Bronchial epithelial cell (primary cell): ENCODE measurements at regions not wholly inside any gene's neighbourhood (a gene's known extent, or its start where the extent isn't known, plus 50 kb on each side); places are given as distances from the start of the nearest gene placed in this dataset.
A peak's percentile ranks its signal among the peaks of the same experiment; 100 is the strongest.
"Not testable (repeated sequence)": the region's sequence is repeated elsewhere in the genome, so short reads cannot be mapped to it uniquely, and the experiment has no call there.

ENCODE experiments used
- DNase-seq: peaks from one replicate; pipeline ENCODE4 v3.0.0-alpha.2; 2010; ENCODE audit warnings: low read depth
- FAIRE-seq: peaks from 2 replicates; lab custom pipeline; 2011; peaks lifted over from hg19 to GRCh38; lab: Jason Lieb, UNC
- H3K27me3 ChIP-seq: 2 replicates; pipeline ENCODE4 v1.5.1; 2011; ENCODE audit warnings: low read length; ENCODE audit not compliant: control insufficient read depth, insufficient read depth
- H3K36me3 ChIP-seq: 2 replicates; pipeline ENCODE4 v1.5.1; 2011; ENCODE audit warnings: low read length; ENCODE audit not compliant: control insufficient read depth, insufficient read depth
- H3K4me3 ChIP-seq: 2 replicates; pipeline ENCODE4 v1.5.1; 2011; ENCODE audit warnings: mild to moderate bottlenecking, low read depth, low read length, control low read depth
- CTCF ChIP-seq: IDR thresholded peaks from 2 replicates; pipeline ENCODE4 v1.5.1; 2011; ENCODE audit warnings: mild to moderate bottlenecking, moderate library complexity, low read length, control low read depth, inconsistent platforms; ENCODE audit not compliant: insufficient read depth, severe bottlenecking

GRCh38 chr6:168937054-168937453, 316.6 kb downstream of the THBS2 start:
- FAIRE-seq (no peak), DNase-seq (peak; percentile 1)
- no peak for TF ChIP-seq CTCF
- Histone ChIP-seq H3K36me3 (no peaks in the 10 kb centered on the region), H3K4me3 (no peak overlapping the region), H3K27me3 (no peaks in the 10 kb centered on the region)

DNA sequence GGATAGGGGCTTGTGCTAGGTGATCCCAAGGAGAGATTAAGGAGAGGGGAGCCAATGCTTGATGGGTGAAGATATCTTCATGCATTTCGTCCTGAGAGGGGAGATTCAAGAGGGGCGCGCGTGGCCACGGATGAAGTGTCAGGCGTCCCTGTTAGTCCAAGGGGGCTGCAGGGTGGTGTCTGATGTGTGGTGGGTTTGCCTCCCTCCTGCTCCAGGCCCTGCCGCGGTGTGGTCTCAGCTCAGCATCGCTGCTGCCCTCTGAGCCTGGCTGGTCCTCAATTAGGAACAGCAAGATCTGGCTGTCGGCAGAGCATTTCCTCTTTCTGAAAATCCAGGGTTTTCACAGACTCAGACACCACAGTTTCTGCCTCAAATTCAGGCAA, 318.0 kb downstream of the THBS2 start:
- no peak overlapping the region for H3K4me3 ChIP-seq
- no peak for TF ChIP-seq CTCF
- FAIRE-seq (no peak), DNase-seq (no peak)
- no peaks in the 10 kb centered on the region for H3K36me3 ChIP-seq
- H3K27me3 ChIP-seq = no peaks in the 10 kb centered on the region

GRCh38 chr6:168934660-168935627, 318.7 kb downstream of the THBS2 start:
- FAIRE-seq (no peak), DNase-seq (no peak)
- TF ChIP-seq CTCF = no peak

DNA sequence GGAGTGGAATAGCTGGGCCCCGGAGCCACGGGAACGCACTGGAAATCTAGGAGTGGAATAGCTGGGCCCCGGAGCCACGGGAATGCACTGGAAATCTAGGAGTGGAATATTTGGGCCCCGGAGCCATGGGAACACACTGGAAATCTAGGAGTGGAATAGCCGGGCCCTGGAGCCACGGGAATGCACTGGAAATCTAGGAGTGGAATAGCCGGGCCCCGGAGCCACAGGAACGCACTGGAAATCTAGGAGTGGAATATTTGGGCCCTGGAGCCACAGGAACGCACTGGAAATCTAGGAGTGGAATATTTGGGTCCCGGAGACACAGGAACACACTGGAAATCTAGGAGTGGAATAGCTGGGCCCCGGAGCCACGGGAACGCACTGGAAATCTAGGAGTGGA, 321.5 kb downstream of the THBS2 start:
- not testable (repeated sequence) for H3K27me3 ChIP-seq, DNase-seq, FAIRE-seq

More at GRCh38 chr6:168934660-168935627, 318.7 kb downstream of the THBS2 start:
- Histone ChIP-seq H3K36me3 (no peaks in the 10 kb centered on the region), H3K4me3 (no peak overlapping the region), H3K27me3 (no peaks in the 10 kb centered on the region)

DNA sequence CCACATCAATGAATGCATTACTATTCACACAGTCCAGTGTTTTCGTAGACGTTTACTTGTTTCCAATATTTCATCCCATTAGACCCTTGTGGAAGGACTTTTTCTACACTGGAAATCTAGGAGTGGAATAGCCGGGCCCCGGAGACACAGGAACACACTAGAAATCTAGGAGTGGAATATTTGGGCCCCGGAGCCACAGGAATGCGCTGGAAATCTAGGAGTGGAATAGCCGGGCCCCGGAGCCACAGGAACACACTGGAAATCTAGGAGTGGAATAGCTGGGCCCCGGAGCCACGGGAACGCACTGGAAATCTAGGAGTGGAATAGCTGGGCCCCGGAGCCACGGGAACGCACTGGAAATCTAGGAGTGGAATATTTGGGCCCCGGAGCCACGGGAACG, 322.6 kb downstream of the THBS2 start:
- not testable (repeated sequence) for H3K4me3 ChIP-seq, H3K36me3 ChIP-seq, DNase-seq, FAIRE-seq, H3K27me3 ChIP-seq

More for the DNA sequence above, 321.5 kb downstream of the THBS2 start:
- H3K4me3 ChIP-seq, H3K36me3 ChIP-seq: not testable (repeated sequence)

DNA sequence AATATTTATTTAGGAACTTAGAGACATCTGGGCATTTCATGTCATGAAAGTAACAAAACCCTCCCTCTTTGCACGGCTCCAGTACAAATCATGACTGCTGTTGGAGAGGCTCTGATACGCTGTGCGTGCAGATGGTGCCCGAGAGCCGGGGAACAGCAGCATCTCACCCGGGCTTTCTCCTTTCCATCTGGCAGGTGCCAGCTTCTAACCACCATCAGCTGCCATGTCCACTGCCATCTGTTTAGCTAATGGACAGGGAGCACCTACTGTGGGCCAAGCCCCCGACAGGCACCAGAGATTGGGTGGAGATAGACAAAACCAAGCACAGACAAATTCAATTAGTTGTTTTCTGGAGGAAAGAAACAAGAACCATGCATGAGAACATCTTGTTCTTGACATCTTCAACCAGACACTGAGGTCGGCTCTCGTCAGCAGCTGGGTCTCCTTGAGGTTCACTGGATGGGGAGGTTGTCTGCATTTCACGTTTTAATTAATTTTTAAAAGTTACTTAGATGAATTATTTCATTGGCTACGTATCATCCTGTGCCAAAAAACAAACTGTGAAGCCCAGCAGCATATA, 323.7 kb downstream of the THBS2 start:
- FAIRE-seq (no peak), DNase-seq (no peak)
- H3K27me3 ChIP-seq = no peaks in the 10 kb centered on the region
- no peak for TF ChIP-seq CTCF
- H3K36me3 ChIP-seq = no peaks in the 10 kb centered on the region
- H3K4me3 ChIP-seq = no peak overlapping the region
